Upper lobe of right lung (tissue), 1 donor: ENCODE measurements at regions not wholly inside any gene's neighbourhood (a gene's known extent, or its start where the extent isn't known, plus 50 kb on each side); places are given as distances from the start of the nearest gene placed in this dataset.

Experiments
- ATAC-seq: fragments of 200-7000 bp; cut with Tn5 transposase; one replicate; pipeline ENCODE4 v1.9.1; 2020; ENCODE audit warnings: mild to moderate bottlenecking, moderate library complexity
- DNase-seq: peaks from one replicate; pipeline ENCODE4 v3.0.0-alpha.2; 2020
- H3K27ac ChIP-seq: fragments of 200-600 bp; one replicate; pipeline ENCODE4 v1.8.0; 2022
- H3K27me3 ChIP-seq: fragments of 200-600 bp; one replicate; pipeline ENCODE4 v1.8.0; 2022; ENCODE audit warnings: mild to moderate bottlenecking
- H3K36me3 ChIP-seq: fragments of 200-600 bp; one replicate; pipeline ENCODE4 v1.8.0; 2022
- H3K4me1 ChIP-seq: fragments of 200-600 bp; one replicate; pipeline ENCODE4 v1.8.0; 2022
- H3K4me3 ChIP-seq: fragments of 200-600 bp; one replicate; pipeline ENCODE4 v1.8.0; 2022; ENCODE audit warnings: mild to moderate bottlenecking
- H3K9me3 ChIP-seq: fragments of 200-600 bp; one replicate; pipeline ENCODE4 v1.8.0; 2022
- CTCF ChIP-seq: fragments of 200-600 bp; IDR thresholded peaks from one replicate; pipeline ENCODE4 v1.8.0; 2022; ENCODE audit warnings: antibody characterized with exemption
- intact Hi-C: fragments of 100-400 bp; cut with DNase I; formaldehyde crosslinking; loops from one replicate; pipeline ENCODE4 v1.11.0; 2022
- donor health status: DM: no; HTN: yes; CAD: no; lungs with severe emphysema.

- no peak for TF ChIP-seq CTCF
- Histone ChIP-seq H3K9me3 (no peaks in the 10 kb centered on the region), H3K27ac (no peak overlapping the region), H3K36me3 (no peaks in the 10 kb centered on the region), H3K27me3 (no peaks in the 10 kb centered on the region), H3K4me1 (peaks cover 10% of the 10 kb centered on the region), H3K4me3 (no peak overlapping the region)
- intact Hi-C loops, result no loop called here
- DNase-seq (no peak), ATAC-seq (no peak)
These were observed 116.6 kb upstream of the BOD1 start for GRCh38 chr5:173733021-173733420.

- no peak overlapping the region for H3K27ac ChIP-seq
- no peaks in the 10 kb centered on the region for H3K36me3 ChIP-seq
- H3K9me3 ChIP-seq, result no peaks in the 10 kb centered on the region
- ATAC-seq, result no peak
- H3K27me3 ChIP-seq, result no peaks in the 10 kb centered on the region
- peak; percentile 23 for DNase-seq
- no peak for TF ChIP-seq CTCF
- H3K4me3 ChIP-seq, result no peak overlapping the region
- intact Hi-C loops, result no loop called here
- H3K4me1 ChIP-seq, result peaks cover 10% of the 10 kb centered on the region
These were observed 117.0 kb upstream of the BOD1 start for GRCh38 chr5:173733425-173733824.

- TF ChIP-seq CTCF, result no peak
- no peak for ATAC-seq
These were observed 117.5 kb upstream of the BOD1 start for GRCh38 chr5:173733831-173734501.

GRCh38 chr5:173734716-173735115 is 118.3 kb upstream of the BOD1 start:
- Histone ChIP-seq H3K4me1 (peaks cover 1% of the 10 kb centered on the region), H3K9me3 (no peaks in the 10 kb centered on the region), H3K4me3 (no peak overlapping the region), H3K27me3 (no peaks in the 10 kb centered on the region), H3K27ac (no peak overlapping the region), H3K36me3 (no peaks in the 10 kb centered on the region)
- intact Hi-C loops, result no loop called here
- ATAC-seq, result no peak
- DNase-seq, result no peak
- no peak for TF ChIP-seq CTCF

More at GRCh38 chr5:173733831-173734501, 117.5 kb upstream of the BOD1 start:
- H3K36me3 ChIP-seq, result no peaks in the 10 kb centered on the region
- DNase-seq, result peak; percentile 57
- no peaks in the 10 kb centered on the region for H3K27me3 ChIP-seq
- H3K4me1 ChIP-seq, result peaks cover 6% of the 10 kb centered on the region
- no peak overlapping the region for H3K27ac ChIP-seq
- no peaks in the 10 kb centered on the region for H3K9me3 ChIP-seq
- intact Hi-C loops, result no loop called here
- H3K4me3 ChIP-seq, result no peak overlapping the region

GRCh38 chr5:173735184-173735583 is 118.7 kb upstream of the BOD1 start:
- intact Hi-C loops, result no loop called here

More at GRCh38 chr5:173735184-173735583, 118.7 kb upstream of the BOD1 start:
- no peak for TF ChIP-seq CTCF
- no peak for DNase-seq
- H3K27ac ChIP-seq, result no peak overlapping the region
- no peaks in the 10 kb centered on the region for H3K36me3 ChIP-seq
- no peaks in the 10 kb centered on the region for H3K9me3 ChIP-seq
- no peaks in the 10 kb centered on the region for H3K27me3 ChIP-seq
- no peak for ATAC-seq
- H3K4me1 ChIP-seq, result no peaks in the 10 kb centered on the region
- no peak overlapping the region for H3K4me3 ChIP-seq
